ENCODE measurements at regions not wholly inside any gene's neighbourhood (a gene's known extent, or its start where the extent isn't known, plus 50 kb on each side); places are given as distances from the start of the nearest gene placed in this dataset.

GRCh38 chr2:66346231-66346664, 88.7 kb upstream of the MEIS1 start:
- no peak for ATAC-seq

DNA sequence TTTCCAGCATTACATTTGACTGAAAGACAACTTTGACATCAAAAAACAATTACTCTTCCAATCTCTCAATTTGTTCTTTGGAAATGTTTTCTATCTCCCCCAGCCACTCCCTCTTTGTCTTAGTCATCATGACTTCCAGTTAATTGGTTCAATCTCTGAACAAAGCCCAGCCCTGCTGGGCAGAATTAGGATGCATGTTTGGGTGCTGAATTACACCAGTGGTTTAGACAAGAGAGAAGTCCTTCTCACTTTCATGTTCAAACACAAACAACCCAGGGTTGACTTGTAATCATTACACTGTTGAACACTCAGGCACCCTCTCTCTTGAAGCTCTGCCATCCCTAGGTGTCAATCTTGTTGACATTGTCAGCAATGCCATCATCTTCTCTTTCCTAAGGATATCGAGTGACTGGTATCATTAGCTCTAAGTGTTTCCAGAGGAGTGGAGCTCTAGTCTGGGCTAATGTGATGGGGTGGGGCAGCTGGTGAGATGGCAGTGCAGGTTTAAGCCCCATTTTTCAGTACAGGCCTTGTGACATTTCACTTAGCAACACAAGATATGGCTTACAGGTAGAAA, 90.8 kb upstream of the MEIS1 start:
- no peak overlapping the region for H3K27ac ChIP-seq (ENCODE audit: low read length)
- H3K9me3 ChIP-seq (ENCODE audit: control insufficient read depth, insufficient read depth, low read depth, low read length), result no peaks in the 10 kb centered on the region
- in situ Hi-C loops (cut with HindIII; ENCODE audit: low pct_unique_long_range_greater_than_20kb, low sequenced_read_pairs) (no loop called here), intact Hi-C loops (cut with micrococcal nuclease; ENCODE audit: unreplicated experiment) (no loop called here)
- DNase-seq (ENCODE audit: low read depth, low spot score) (no peak), ATAC-seq (no peak)
- CTCF ChIA-PET, result no interaction called here
- BruUV-seq (replicated peaks), result no TSS peak
- H3K27me3 ChIP-seq (ENCODE audit: control insufficient read depth, insufficient read depth, low read length), result no peaks in the 10 kb centered on the region
- no peak overlapping the region for H3K4me3 ChIP-seq (ENCODE audit: low read depth in 2 of 2, low read length in 2 of 2)
- no peaks in the 10 kb centered on the region for H3K36me3 ChIP-seq (ENCODE audit: control insufficient read depth, insufficient read depth, low read length)
- TF ChIP-seq TCF7L2 (IDR thresholded peaks at IDR 0.05; ENCODE audit: low read depth, low read length) (no peak), REST (IDR thresholded peaks at IDR 0.05; ENCODE audit: insufficient read depth in 1 of 2, low read depth in 2 of 2, low read length in 1 of 2) (no peak), CTCF (IDR thresholded peaks at IDR 0.05) (no peak), POLR2AphosphoS5 (IDR thresholded peaks at IDR 0.05; ENCODE audit: low read depth, low read length) (no peak), SIN3A (IDR thresholded peaks at IDR 0.05; ENCODE audit: borderline replicate concordance, insufficient read depth, low read depth, low read length) (no peak)
- POLR2A ChIA-PET, result no interaction called here
- no peaks in the 10 kb centered on the region for H3K4me1 ChIP-seq (ENCODE audit: control insufficient read depth, insufficient read depth, low read length)

More at GRCh38 chr2:66346231-66346664, 88.7 kb upstream of the MEIS1 start:
- in situ Hi-C loops (cut with HindIII; ENCODE audit: low pct_unique_long_range_greater_than_20kb, low sequenced_read_pairs) (no loop called here), intact Hi-C loops (cut with micrococcal nuclease; ENCODE audit: unreplicated experiment) (no loop called here)
- no TSS peak for BruUV-seq (replicated peaks)
- ChIA-PET POLR2A (no interaction called here), CTCF (no interaction called here)
- Histone ChIP-seq H3K27ac (ENCODE audit: low read length) (no peak overlapping the region), H3K27me3 (ENCODE audit: control insufficient read depth, insufficient read depth, low read length) (no peaks in the 10 kb centered on the region), H3K9me3 (ENCODE audit: control insufficient read depth, insufficient read depth, low read depth, low read length) (no peaks in the 10 kb centered on the region), H3K36me3 (ENCODE audit: control insufficient read depth, insufficient read depth, low read length) (no peaks in the 10 kb centered on the region), H3K4me1 (ENCODE audit: control insufficient read depth, insufficient read depth, low read length) (no peaks in the 10 kb centered on the region), H3K4me3 (ENCODE audit: low read depth in 2 of 2, low read length in 2 of 2) (no peak overlapping the region)
- TF ChIP-seq TCF7L2 (IDR thresholded peaks at IDR 0.05; ENCODE audit: low read depth, low read length) (no peak), REST (IDR thresholded peaks at IDR 0.05; ENCODE audit: insufficient read depth in 1 of 2, low read depth in 2 of 2, low read length in 1 of 2) (no peak), POLR2AphosphoS5 (IDR thresholded peaks at IDR 0.05; ENCODE audit: low read depth, low read length) (no peak), SIN3A (IDR thresholded peaks at IDR 0.05; ENCODE audit: borderline replicate concordance, insufficient read depth, low read depth, low read length) (no peak), CTCF (IDR thresholded peaks at IDR 0.05) (no peak)
- DNase-seq (ENCODE audit: low read depth, low spot score), result no peak

Measured in Panc1 (cell line).